ENCODE measurements at regions not wholly inside any gene's neighbourhood (a gene's known extent, or its start where the extent isn't known, plus 50 kb on each side); places are given as distances from the start of the nearest gene placed in this dataset.

DNA sequence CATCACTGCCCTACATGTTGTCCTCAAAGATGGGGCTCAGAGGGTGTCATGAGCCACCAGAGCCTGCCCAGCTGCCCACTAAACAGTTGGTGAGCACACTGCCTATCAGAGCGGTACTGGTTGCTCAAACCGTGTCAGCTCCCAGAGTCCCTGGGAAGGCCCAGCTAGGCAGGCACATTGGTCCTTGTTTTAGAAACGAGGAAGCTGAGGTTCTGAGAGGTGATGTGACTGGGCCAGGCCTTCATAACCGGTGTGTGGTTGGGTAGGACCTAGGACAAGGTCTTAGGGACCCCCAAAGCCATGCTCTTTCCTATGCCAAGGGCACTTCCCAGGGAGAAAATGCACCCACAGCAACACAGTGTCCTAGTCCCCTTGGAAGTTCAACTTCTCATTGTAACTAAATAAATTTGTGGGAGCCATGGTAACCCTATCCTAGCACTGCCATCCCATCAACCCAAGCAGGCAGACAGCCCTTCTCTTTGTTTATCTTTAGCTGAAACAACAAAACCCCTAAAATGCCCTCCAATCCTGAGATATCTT is 174.7 kb upstream of the PDE1C start:
- Histone ChIP-seq H3K27me3 (no peaks in the 10 kb centered on the region), H4K20me1 (no peaks in the 10 kb centered on the region), H3K4me2 (no peak overlapping the region), H3K9me3 (replicated peaks in 1 of 11) (no peaks in the 10 kb centered on the region), H3K4me1 (no peaks in the 10 kb centered on the region), H3K36me3 (no peaks in the 10 kb centered on the region), H3K9ac (no peak overlapping the region), H3K27ac (no peak overlapping the region), H3K4me3 (no peak overlapping the region)
- TF ChIP-seq Cebpa-rat (IDR thresholded peaks at IDR 0.05), result no peak

DNA sequence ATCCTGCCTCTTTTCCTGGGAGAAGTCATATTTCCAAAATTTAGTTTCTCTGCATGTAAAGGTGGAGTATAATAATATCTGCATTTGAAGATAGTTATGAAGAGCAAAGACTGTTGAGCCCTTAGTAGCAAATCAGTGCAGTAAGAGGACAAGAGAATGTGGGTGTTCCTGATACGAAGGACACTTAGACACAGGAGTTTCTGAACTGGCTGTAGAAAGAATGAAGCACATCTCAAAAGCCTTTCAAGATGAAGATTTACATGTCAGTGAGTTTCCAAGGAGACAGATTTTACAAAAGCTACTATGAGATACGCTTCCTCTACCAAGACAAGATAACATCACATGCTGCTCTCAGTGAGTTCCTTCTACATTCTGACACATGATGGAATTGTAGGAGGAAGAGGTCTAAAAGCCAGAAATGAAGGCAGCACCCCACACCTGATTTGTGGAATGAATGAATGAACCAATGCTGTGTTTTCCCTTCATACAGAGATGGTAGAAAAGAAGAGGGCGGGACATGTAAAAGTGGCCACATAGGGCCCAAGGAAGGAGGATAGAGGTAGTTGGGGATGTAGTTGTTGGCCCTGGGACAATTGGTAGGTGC is 173.6 kb upstream of the PDE1C start:
- Histone ChIP-seq H3K36me3 (no peaks in the 10 kb centered on the region), H3K4me1 (no peaks in the 10 kb centered on the region), H3K27me3 (no peaks in the 10 kb centered on the region), H4K20me1 (no peaks in the 10 kb centered on the region), H3K9ac (no peak overlapping the region), H3K9me3 (replicated peaks in 1 of 11) (no peaks in the 10 kb centered on the region), H3K4me3 (no peak overlapping the region), H3K27ac (no peak overlapping the region), H3K4me2 (no peak overlapping the region)
- TF ChIP-seq Cebpa-rat (IDR thresholded peaks at IDR 0.05), result no peak

DNA sequence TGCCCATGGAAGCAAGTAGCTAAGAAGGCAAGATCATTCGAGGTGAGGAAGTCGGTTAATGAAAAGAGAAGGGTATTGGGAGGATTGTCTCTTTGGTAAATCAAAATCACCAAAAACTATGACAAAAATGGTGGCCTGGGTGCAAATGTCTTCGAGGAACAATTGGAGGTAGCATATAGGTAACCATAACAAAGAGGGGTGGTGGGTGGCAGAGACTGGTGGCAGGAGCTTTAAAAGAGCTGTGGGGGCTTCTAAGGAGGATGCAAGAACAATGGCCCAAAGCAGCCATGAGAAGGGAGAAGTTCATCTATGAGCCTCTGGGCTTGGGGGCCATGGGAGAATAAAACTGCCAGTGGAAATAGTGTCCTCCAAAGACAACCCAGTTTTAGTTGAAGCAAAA is 172.2 kb upstream of the PDE1C start:
- Histone ChIP-seq H3K36me3 (no peaks in the 10 kb centered on the region), H3K9me3 (replicated peaks in 1 of 11) (no peaks in the 10 kb centered on the region), H3K4me2 (no peak overlapping the region), H3K27ac (no peak overlapping the region), H3K4me1 (no peaks in the 10 kb centered on the region), H4K20me1 (no peaks in the 10 kb centered on the region), H3K27me3 (no peaks in the 10 kb centered on the region), H3K9ac (no peak overlapping the region), H3K4me3 (no peak overlapping the region)
- no peak for TF ChIP-seq Cebpa-rat (IDR thresholded peaks at IDR 0.05)

DNA sequence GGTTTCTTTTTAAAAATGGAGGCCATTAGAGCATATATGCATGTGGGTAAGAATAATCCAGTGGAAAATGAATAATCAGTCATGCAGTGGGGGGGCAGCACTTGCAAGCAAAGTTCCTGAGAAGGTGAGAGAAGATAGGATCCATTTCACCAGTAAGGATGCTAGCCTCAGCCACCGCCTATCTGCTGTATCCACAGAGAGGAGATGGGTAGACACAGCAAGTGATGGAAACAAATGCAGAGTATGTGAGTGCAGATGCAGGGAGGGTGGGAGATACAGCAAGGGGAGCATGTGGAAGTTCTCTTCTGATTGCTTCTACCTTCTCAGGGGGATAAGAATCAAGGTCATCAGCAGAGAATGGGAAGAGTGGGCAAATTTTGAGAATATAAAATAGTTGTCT is 171.4 kb upstream of the PDE1C start:
- H3K4me3 ChIP-seq, result no peak overlapping the region
- no peaks in the 10 kb centered on the region for H3K27me3 ChIP-seq
- no peak for TF ChIP-seq Cebpa-rat (IDR thresholded peaks at IDR 0.05)

DNA sequence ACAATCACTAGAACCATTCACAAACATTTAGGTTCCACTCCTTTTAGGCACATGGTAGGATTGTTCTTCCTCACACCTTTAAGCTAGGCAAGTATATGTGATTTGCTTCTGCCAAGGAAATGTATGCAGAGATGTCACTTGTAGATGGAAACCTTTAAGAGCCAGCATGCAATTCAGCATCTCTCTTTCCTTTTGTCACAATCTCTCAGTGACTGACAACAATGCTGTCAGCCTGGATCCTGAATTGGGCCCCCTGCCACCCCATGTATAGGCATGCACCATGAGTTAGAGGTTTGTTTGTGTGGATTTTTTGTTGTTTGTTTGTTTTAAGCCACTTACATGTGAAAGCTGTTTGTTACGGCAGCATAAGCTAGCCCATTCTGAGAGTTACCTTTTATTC is 169.6 kb upstream of the PDE1C start:
- no peaks in the 10 kb centered on the region for H4K20me1 ChIP-seq
- H3K27me3 ChIP-seq, result no peaks in the 10 kb centered on the region
- H3K4me3 ChIP-seq, result no peak overlapping the region
- peaks cover 5 to 13% (median 8%) of the 10 kb centered on the region in 11 experiments; a peak in 18 of 22 replicates for H3K9me3 ChIP-seq (replicated peaks in 1 of 11)
- TF ChIP-seq Cebpa-rat (IDR thresholded peaks at IDR 0.05), result no peak
- H3K4me2 ChIP-seq, result no peak overlapping the region
- no peak overlapping the region for H3K9ac ChIP-seq
- no peaks in the 10 kb centered on the region for H3K4me1 ChIP-seq
- H3K36me3 ChIP-seq, result no peaks in the 10 kb centered on the region
- H3K27ac ChIP-seq, result no peak overlapping the region

More for the DNA sequence above, 171.4 kb upstream of the PDE1C start:
- peaks cover 0 to 3% (median 0%) of the 10 kb centered on the region in 11 experiments; a peak in 3 of 22 replicates for H3K9me3 ChIP-seq (replicated peaks in 1 of 11)
- no peaks in the 10 kb centered on the region for H3K4me1 ChIP-seq
- no peak overlapping the region for H3K4me2 ChIP-seq
- no peaks in the 10 kb centered on the region for H3K36me3 ChIP-seq
- H3K9ac ChIP-seq, result no peak overlapping the region
- no peaks in the 10 kb centered on the region for H4K20me1 ChIP-seq
- no peak overlapping the region for H3K27ac ChIP-seq

DNA sequence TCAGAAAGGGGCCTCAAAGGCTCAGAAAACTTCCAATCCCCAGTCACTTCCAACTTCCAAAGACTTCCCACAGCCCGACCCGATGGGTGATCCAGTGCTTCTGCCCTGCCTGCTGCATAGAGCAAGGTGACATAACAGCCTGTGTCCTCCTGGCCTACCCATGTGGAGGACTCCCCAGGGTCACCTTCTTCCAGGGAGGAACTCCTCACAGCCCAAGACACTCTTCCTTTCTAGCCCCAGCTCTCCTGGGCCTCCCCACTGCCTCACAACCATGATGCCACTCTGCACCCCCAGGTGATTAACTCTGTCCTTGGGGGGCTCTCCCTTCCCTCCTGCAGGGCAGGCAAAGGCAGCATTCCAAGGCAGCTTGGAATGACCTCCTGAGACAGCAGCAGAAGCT is 158.4 kb upstream of the PDE1C start:
- no peak overlapping the region for H3K4me3 ChIP-seq
- no peak overlapping the region for H3K4me2 ChIP-seq
- no peaks in the 10 kb centered on the region for H4K20me1 ChIP-seq
- no peak overlapping the region for H3K9ac ChIP-seq
- no peak for TF ChIP-seq Cebpa-rat (IDR thresholded peaks at IDR 0.05)
- H3K27ac ChIP-seq, result no peak overlapping the region
- H3K36me3 ChIP-seq, result no peaks in the 10 kb centered on the region; a peak in 1 of 22 replicates
- H3K27me3 ChIP-seq, result no peaks in the 10 kb centered on the region
- H3K4me1 ChIP-seq, result 0 out of 20 replicates have a peak, but pooled peaks cover 0 to 6% (median 0%) of the 10 kb centered on the region in 10 experiments
- H3K9me3 ChIP-seq (replicated peaks in 1 of 11), result peaks cover 0 to 14% (median 6%) of the 10 kb centered on the region in 11 experiments; a peak in 10 of 22 replicates

DNA sequence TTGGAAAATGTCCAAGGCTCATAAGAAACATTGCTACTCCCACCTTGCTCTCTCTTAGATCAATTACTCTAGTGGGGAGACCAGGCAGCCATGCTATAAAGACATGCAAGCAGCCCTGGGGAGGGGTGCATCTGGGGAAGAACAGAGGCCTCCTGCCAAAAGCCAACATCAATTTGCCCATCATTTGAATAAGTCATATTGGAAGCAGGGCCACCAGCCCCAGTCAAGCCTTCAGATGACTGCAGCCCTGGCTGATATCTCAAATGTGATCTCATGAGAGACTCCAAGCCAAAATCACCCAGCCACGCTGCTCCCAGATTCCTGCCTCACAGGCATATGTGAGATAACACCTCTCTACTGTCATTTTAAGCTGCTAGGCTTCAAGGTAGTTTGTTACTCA is 157.5 kb upstream of the PDE1C start:
- Histone ChIP-seq H3K27ac (no peak overlapping the region), H3K4me1 (no peaks in the 10 kb centered on the region), H3K9ac (no peak overlapping the region), H3K9me3 (replicated peaks in 1 of 11) (peaks cover 0 to 14% (median 6%) of the 10 kb centered on the region in 11 experiments; a peak in 10 of 22 replicates), H3K27me3 (no peaks in the 10 kb centered on the region), H4K20me1 (no peaks in the 10 kb centered on the region), H3K36me3 (no peaks in the 10 kb centered on the region; a peak in 1 of 22 replicates), H3K4me2 (no peak overlapping the region), H3K4me3 (no peak overlapping the region)
- no peak for TF ChIP-seq Cebpa-rat (IDR thresholded peaks at IDR 0.05)

DNA sequence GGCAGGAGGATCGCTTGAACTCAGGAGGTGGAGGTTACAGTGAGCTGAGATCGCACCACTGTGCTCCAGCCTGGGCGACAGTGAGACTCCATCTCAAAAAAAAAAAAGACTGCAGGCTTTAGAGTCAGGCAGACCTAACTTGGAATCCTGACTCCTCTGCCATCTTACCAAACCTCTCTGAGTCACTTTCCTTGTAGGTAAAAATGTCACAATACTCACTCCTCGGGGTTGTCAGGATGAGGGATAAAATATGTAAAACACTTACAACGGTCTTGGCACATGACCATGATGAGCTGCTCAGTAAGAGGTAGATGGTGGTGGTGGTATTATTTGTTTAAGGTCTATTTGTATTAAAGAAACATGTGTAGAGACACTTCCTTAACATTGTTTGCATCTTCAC is 154.1 kb upstream of the PDE1C start:
- Histone ChIP-seq H3K4me1 (no peaks in the 10 kb centered on the region), H4K20me1 (no peaks in the 10 kb centered on the region), H3K27me3 (no peaks in the 10 kb centered on the region), H3K4me3 (no peak overlapping the region), H3K36me3 (no peaks in the 10 kb centered on the region; a peak in 1 of 22 replicates), H3K27ac (no peak overlapping the region), H3K9ac (no peak overlapping the region), H3K4me2 (no peak overlapping the region), H3K9me3 (replicated peaks in 1 of 11) (peaks cover 0 to 14% (median 6%) of the 10 kb centered on the region in 11 experiments; a peak in 10 of 22 replicates)
- no peak for TF ChIP-seq Cebpa-rat (IDR thresholded peaks at IDR 0.05)

DNA sequence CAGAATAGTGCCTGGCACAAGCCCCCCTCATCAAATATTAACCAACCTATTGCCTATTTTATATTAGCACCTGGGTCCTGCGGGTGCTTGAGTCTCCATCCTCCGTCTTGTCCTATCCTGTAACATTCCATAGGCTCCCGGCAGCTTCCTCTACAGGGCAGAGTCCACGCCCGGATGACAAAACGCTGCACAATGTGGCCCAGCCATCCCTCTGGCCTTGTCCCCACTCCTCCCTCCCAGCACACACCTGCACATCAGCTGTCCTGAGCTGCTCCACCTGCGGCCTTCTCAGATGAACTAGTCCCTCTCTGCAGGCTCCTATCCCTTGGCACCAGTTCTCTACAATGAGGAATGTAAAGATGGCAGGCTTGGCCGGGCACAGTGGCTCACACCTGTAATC is 153.5 kb upstream of the PDE1C start:
- Histone ChIP-seq H3K9me3 (replicated peaks in 1 of 11) (peaks cover 0 to 14% (median 6%) of the 10 kb centered on the region in 11 experiments; a peak in 10 of 22 replicates), H3K4me2 (no peak overlapping the region), H3K4me1 (no peaks in the 10 kb centered on the region), H3K27me3 (no peaks in the 10 kb centered on the region), H3K4me3 (no peak overlapping the region), H3K9ac (no peak overlapping the region), H4K20me1 (no peaks in the 10 kb centered on the region), H3K27ac (no peak overlapping the region), H3K36me3 (no peaks in the 10 kb centered on the region; a peak in 1 of 22 replicates)
- TF ChIP-seq Cebpa-rat (IDR thresholded peaks at IDR 0.05), result no peak

DNA sequence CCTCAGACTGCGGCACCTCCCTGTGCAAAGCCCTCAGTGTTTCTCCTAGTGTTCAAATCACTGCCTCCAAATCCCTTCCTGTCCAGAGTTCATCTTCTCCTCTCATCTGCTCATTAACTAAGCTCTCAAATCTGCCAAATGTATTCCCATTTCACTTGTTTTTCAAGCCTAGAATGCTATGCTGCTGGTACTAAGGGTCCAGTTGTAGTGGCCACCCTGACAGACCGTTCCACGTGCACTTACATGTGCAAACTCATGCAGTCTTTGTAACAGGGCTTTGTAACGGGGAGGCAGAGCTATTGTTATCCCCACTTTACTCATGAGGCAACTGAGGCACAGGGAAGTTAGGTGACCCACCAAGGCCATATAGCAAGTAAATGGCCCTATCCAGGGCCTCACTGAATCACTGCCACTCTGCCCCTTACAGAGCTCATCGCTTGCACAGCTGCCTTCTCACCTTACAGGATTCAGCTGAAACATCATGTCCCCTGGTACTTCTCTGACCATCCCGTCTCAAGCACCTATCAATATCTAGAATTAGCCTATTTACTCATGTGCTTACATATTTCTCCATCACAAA is 153.0 kb upstream of the PDE1C start:
- Histone ChIP-seq H3K36me3 (no peaks in the 10 kb centered on the region; a peak in 1 of 22 replicates), H3K9me3 (replicated peaks in 1 of 11) (peaks cover 0 to 14% (median 6%) of the 10 kb centered on the region in 11 experiments; a peak in 10 of 22 replicates), H3K4me3 (no peak overlapping the region), H3K27ac (no peak overlapping the region), H4K20me1 (no peaks in the 10 kb centered on the region), H3K9ac (no peak overlapping the region), H3K4me2 (no peak overlapping the region), H3K27me3 (no peaks in the 10 kb centered on the region), H3K4me1 (no peaks in the 10 kb centered on the region)
- no peak for TF ChIP-seq Cebpa-rat (IDR thresholded peaks at IDR 0.05)

All from BLaER1 treated with 17β-estradiol and CSF1 and Interleukin-3, amounts not matched to agents 10 nM and 100 nM (cell line).